ENCODE measurements at regions not wholly inside any gene's neighbourhood (a gene's known extent, or its start where the extent isn't known, plus 50 kb on each side); places are given as distances from the start of the nearest gene placed in this dataset.

GRCh38 chr1:60813071-60813470 is 269.3 kb upstream of the NFIA start:
- POLR2A ChIA-PET (ENCODE audit: unreplicated experiment), result no interaction called here
- Histone ChIP-seq H3K79me2 (ENCODE audit: low read depth) (no peaks in the 10 kb centered on the region), H2AFZ (no peak overlapping the region), H3K4me3 (no peak overlapping the region), H3K36me3 (ENCODE audit: low read depth) (no peaks in the 10 kb centered on the region), H3K9me2 (ENCODE audit: insufficient read depth) (no peaks in the 10 kb centered on the region), H4K20me1 (ENCODE audit: insufficient read depth) (no peaks in the 10 kb centered on the region), H3K27me3 (ENCODE audit: insufficient read depth, low read depth) (no peaks in the 10 kb centered on the region), H3F3A (ENCODE audit: insufficient read depth, low read depth) (no peaks in the 10 kb centered on the region), H3K9me3 (ENCODE audit: insufficient read depth, low read depth) (0 out of 2 replicates have a peak, but pooled peaks cover 4% of the 10 kb centered on the region), H3K27ac (no peak overlapping the region), H3K4me2 (no peak overlapping the region), H3K4me1 (replicated peaks; ENCODE audit: insufficient read depth) (no peaks in the 10 kb centered on the region)
- intact Hi-C loops (cut with micrococcal nuclease; ENCODE audit: unreplicated experiment), result no loop called here
- no peak for DNase-seq
- CTCF ChIA-PET, result no interaction called here
- no TSS peak for BruUV-seq (replicated peaks)
- TF ChIP-seq EZH2 (IDR thresholded peaks at IDR 0.05; ENCODE audit: low read depth) (no peak), CTCF (conservative IDR thresholded peaks at IDR 0.05) (no peak)

- H3K4me2 ChIP-seq, result no peak overlapping the region
- H2AFZ ChIP-seq, result no peak overlapping the region
- no peaks in the 10 kb centered on the region for H3K9me2 ChIP-seq (ENCODE audit: insufficient read depth)
- 0 out of 2 replicates have a peak, but pooled peaks cover 4% of the 10 kb centered on the region for H3K9me3 ChIP-seq (ENCODE audit: insufficient read depth, low read depth)
- DNase-seq, result no peak
- no peaks in the 10 kb centered on the region for H3K36me3 ChIP-seq (ENCODE audit: low read depth)
- no peaks in the 10 kb centered on the region for H4K20me1 ChIP-seq (ENCODE audit: insufficient read depth)
- no peak overlapping the region for H3K27ac ChIP-seq
- no peaks in the 10 kb centered on the region for H3K27me3 ChIP-seq (ENCODE audit: insufficient read depth, low read depth)
- no peaks in the 10 kb centered on the region for H3K79me2 ChIP-seq (ENCODE audit: low read depth)
- H3K4me3 ChIP-seq, result no peak overlapping the region
- POLR2A ChIA-PET (ENCODE audit: unreplicated experiment), result no interaction called here
- TF ChIP-seq CTCF (conservative IDR thresholded peaks at IDR 0.05), result no peak
- no peak for TF ChIP-seq EZH2 (IDR thresholded peaks at IDR 0.05; ENCODE audit: low read depth)
- CTCF ChIA-PET, result no interaction called here
- intact Hi-C loops (cut with micrococcal nuclease; ENCODE audit: unreplicated experiment), result no loop called here
- H3F3A ChIP-seq (ENCODE audit: insufficient read depth, low read depth), result no peaks in the 10 kb centered on the region
- H3K4me1 ChIP-seq (replicated peaks; ENCODE audit: insufficient read depth), result no peaks in the 10 kb centered on the region
- BruUV-seq (replicated peaks), result no TSS peak
Measured at GRCh38 chr1:60809204-60809980, 273.0 kb upstream of the NFIA start.

GRCh38 chr1:60808676-60809075 is 273.7 kb upstream of the NFIA start:
- H3K79me2 ChIP-seq (ENCODE audit: low read depth), result no peaks in the 10 kb centered on the region
- H3K4me2 ChIP-seq, result no peak overlapping the region
- no peak overlapping the region for H2AFZ ChIP-seq
- no peak for TF ChIP-seq CTCF (conservative IDR thresholded peaks at IDR 0.05)
- TF ChIP-seq EZH2 (IDR thresholded peaks at IDR 0.05; ENCODE audit: low read depth), result no peak
- DNase-seq, result no peak
- no peaks in the 10 kb centered on the region for H3K4me1 ChIP-seq (replicated peaks; ENCODE audit: insufficient read depth)
- intact Hi-C loops (cut with micrococcal nuclease; ENCODE audit: unreplicated experiment), result no loop called here
- no TSS peak for BruUV-seq (replicated peaks)
- no peaks in the 10 kb centered on the region for H3K36me3 ChIP-seq (ENCODE audit: low read depth)
- no peaks in the 10 kb centered on the region for H3K9me2 ChIP-seq (ENCODE audit: insufficient read depth)
- ChIA-PET CTCF (no interaction called here), POLR2A (ENCODE audit: unreplicated experiment) (no interaction called here)
- H4K20me1 ChIP-seq (ENCODE audit: insufficient read depth), result no peaks in the 10 kb centered on the region
- H3K4me3 ChIP-seq, result no peak overlapping the region
- 0 out of 2 replicates have a peak, but pooled peaks cover 4% of the 10 kb centered on the region for H3K9me3 ChIP-seq (ENCODE audit: insufficient read depth, low read depth)
- no peaks in the 10 kb centered on the region for H3F3A ChIP-seq (ENCODE audit: insufficient read depth, low read depth)
- H3K27me3 ChIP-seq (ENCODE audit: insufficient read depth, low read depth), result no peaks in the 10 kb centered on the region
- no peak overlapping the region for H3K27ac ChIP-seq
